Endothelial cell of umbilical vein (primary cell): ENCODE measurements at regions not wholly inside any gene's neighbourhood (a gene's known extent, or its start where the extent isn't known, plus 50 kb on each side); places are given as distances from the start of the nearest gene placed in this dataset.

Experiments
- EZH2 ChIP-seq: IDR thresholded peaks from 2 replicates; pipeline ENCODE4 v1.6.1; 2012; ENCODE audit warnings: borderline replicate concordance, low read depth, mild to moderate bottlenecking, moderate library complexity, low read length, inconsistent platforms; ENCODE audit not compliant: severe bottlenecking
- TF ChIP-seq, protein P1 (sequence below), 2 donors: IDR thresholded peaks; 1 replicate in 1 of 2; 2 replicates in 1 of 2; pipeline ENCODE4 v1.5.1; 2011; ENCODE audit warnings: low read length in 2 of 2, mild to moderate bottlenecking in 2 of 2, moderate library complexity in 2 of 2, control low read depth in 1 of 2, inconsistent platforms in 1 of 2, low read depth in 1 of 2; ENCODE audit not compliant: insufficient read depth in 1 of 2; ENCODE audit errors: extremely low read depth in 1 of 2
- TF ChIP-seq, protein P2 (sequence below): IDR thresholded peaks from 2 replicates; pipeline ENCODE4 v1.6.1; 2011; ENCODE audit not compliant: insufficient read depth, insufficient read length

DNA sequence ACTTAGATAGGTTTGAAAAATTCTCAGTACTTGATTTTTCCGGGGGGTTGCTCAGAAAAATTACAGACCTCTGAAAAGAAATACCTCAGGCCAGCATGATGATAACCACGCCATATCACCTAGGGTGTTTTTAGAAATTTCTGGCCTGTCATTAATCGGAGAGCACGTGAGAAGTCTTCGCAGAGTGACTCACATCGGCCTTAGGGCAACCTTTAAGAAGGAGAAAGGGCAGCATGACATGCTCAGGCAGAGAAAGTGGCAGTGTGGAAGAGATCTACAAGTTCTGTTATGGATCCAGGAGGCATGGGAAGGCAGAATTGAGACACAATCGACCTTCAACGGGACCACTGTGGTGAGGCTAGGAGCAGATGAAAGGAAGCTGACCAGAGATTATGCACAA is 506.3 kb downstream of the LMO4 start:
- TF ChIP-seq, protein P1, sequence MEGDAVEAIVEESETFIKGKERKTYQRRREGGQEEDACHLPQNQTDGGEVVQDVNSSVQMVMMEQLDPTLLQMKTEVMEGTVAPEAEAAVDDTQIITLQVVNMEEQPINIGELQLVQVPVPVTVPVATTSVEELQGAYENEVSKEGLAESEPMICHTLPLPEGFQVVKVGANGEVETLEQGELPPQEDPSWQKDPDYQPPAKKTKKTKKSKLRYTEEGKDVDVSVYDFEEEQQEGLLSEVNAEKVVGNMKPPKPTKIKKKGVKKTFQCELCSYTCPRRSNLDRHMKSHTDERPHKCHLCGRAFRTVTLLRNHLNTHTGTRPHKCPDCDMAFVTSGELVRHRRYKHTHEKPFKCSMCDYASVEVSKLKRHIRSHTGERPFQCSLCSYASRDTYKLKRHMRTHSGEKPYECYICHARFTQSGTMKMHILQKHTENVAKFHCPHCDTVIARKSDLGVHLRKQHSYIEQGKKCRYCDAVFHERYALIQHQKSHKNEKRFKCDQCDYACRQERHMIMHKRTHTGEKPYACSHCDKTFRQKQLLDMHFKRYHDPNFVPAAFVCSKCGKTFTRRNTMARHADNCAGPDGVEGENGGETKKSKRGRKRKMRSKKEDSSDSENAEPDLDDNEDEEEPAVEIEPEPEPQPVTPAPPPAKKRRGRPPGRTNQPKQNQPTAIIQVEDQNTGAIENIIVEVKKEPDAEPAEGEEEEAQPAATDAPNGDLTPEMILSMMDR (IDR thresholded peaks at IDR 0.05; ENCODE audit: extremely low read depth in 1 of 2, insufficient read depth in 1 of 2, low read depth in 1 of 2, low read length in 2 of 2) = no peak
- TF ChIP-seq, protein P2, sequence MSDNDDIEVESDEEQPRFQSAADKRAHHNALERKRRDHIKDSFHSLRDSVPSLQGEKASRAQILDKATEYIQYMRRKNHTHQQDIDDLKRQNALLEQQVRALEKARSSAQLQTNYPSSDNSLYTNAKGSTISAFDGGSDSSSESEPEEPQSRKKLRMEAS = no peak
- no peak for TF ChIP-seq EZH2
